ENCODE measurements at regions not wholly inside any gene's neighbourhood (a gene's known extent, or its start where the extent isn't known, plus 50 kb on each side); places are given as distances from the start of the nearest gene placed in this dataset.
"Not testable (repeated sequence)": the region's sequence is repeated elsewhere in the genome, so short reads cannot be mapped to it uniquely, and the experiment has no call there.

- H3K4me1 ChIP-seq; H3K9me3 ChIP-seq; in situ Hi-C loops (cut with MboI; ENCODE audit: low sequenced_read_pairs); DNase-seq (ENCODE audit: low spot score in 2 of 2); H3K27me3 ChIP-seq (ENCODE audit: low read depth); H3K36me3 ChIP-seq (replicated peaks); H3K4me3 ChIP-seq: not testable (repeated sequence)
Observed at GRCh38 chr22:23464796-23465195, 115.3 kb downstream of the IGLL1 start.

GRCh38 chr22:23460517-23461031, 119.5 kb downstream of the IGLL1 start:
- H3K4me3 ChIP-seq; H3K9me3 ChIP-seq; H3K4me1 ChIP-seq; DNase-seq (ENCODE audit: low spot score in 2 of 2); H3K27me3 ChIP-seq (ENCODE audit: low read depth); H3K36me3 ChIP-seq (replicated peaks); in situ Hi-C loops (cut with MboI; ENCODE audit: low sequenced_read_pairs): not testable (repeated sequence)

DNA sequence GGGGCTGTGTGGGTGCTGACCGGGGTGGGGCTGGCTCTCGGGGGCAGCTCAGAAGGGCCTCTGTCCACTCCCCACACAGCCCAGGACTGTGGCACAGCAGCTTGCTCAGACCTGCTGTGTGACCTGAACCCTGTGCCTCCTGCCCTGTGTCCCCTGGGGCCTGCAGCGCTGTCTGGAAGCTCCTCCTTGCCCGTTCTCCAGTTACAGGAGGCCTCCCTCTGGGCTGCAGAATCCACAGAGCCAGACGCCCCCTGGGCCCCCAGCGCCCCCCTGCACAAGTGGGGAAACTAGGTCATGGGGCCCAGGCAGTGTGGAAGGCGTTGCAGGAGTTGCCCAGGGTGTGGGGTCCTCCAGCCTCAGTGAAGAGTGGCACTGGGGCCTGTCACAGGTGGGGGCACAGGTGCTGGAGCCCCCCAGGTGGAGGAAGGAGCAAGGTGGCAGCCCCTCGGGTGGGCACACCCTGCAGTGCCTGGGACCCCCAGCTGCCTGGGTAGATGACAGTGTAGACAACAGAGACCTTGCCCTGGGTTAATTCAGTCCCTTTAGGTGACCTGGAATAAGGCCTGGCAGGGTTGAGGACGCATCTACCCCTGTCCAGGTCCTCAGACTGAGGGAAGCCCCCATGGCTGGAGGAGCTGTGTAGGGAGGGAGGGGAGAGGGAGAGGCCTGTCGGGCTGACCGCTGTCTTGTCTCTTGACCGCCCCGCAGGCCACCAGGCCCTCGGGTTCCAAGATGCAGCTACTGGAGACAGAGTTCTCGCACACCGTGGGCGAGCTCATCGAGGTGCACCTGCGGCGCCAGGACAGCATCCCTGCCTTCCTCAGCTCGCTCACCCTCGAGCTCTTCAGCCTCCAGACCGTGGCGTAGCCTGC, 120.2 kb downstream of the IGLL1 start:
- H3K4me3 ChIP-seq; DNase-seq (ENCODE audit: low spot score in 2 of 2); H3K4me1 ChIP-seq; H3K36me3 ChIP-seq (replicated peaks); H3K9me3 ChIP-seq; in situ Hi-C loops (cut with MboI; ENCODE audit: low sequenced_read_pairs); H3K27me3 ChIP-seq (ENCODE audit: low read depth): not testable (repeated sequence)

DNA sequence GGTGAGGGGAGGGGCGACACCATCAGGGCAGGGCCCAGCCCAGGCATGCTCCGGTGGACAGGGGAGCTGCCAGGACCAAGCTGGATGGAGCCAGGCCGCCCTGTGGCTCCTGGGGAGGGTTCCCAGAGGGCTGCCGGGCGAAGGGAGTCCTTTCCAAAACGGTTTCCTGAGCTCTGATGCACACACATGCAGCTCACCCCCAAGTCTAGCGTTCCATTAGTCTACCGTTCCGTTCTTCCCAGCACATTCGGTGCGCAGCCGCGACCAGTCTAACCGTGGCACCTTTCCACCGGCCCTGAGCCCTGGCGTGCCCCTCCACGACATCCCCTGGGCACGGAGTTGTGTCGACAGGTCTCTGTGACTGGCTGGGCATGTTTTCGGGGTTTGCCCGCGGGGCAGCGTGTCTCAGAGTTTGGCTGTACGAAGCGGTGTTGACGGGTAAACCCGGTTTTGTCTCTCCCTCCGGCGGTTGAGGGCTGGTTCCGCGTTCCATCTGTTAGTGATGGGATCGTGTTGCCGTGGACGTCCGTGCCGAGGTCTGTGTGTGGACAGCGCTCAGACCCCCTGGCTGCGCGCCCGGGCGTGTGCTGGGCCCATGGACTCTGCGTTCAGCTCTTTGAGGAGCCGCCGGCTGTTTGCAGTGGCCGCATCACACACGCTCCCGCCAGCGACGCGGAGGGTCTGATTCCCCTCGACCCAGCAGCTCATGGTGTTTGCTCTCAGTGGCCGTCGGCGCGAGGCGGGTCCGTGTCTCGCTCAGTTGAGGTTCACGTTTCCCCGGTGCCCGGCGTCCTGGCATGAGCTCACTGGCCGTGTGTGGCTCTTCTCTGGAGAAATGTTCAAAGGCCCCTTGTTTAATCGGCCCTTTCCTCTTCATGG, 121.2 kb downstream of the IGLL1 start:
- Histone ChIP-seq H3K9me3 (no peaks in the 10 kb centered on the region), H3K4me1 (no peaks in the 10 kb centered on the region), H3K27me3 (ENCODE audit: low read depth) (no peaks in the 10 kb centered on the region), H3K36me3 (replicated peaks) (no peaks in the 10 kb centered on the region), H3K4me3 (no peak overlapping the region)
- DNase-seq (ENCODE audit: low spot score in 2 of 2) = no peak
- in situ Hi-C loops (cut with MboI; ENCODE audit: low sequenced_read_pairs) = no loop called here

- no peak for DNase-seq (ENCODE audit: low spot score in 2 of 2)
- no peaks in the 10 kb centered on the region for H3K4me1 ChIP-seq
- no peak overlapping the region for H3K4me3 ChIP-seq
- in situ Hi-C loops (cut with MboI; ENCODE audit: low sequenced_read_pairs) = no loop called here
- H3K36me3 ChIP-seq (replicated peaks) = no peaks in the 10 kb centered on the region
- no peaks in the 10 kb centered on the region for H3K9me3 ChIP-seq
- H3K27me3 ChIP-seq (ENCODE audit: low read depth) = no peaks in the 10 kb centered on the region
Observed at GRCh38 chr22:23457380-23457985, 122.6 kb downstream of the IGLL1 start.

GRCh38 chr22:23456666-23457379, 123.3 kb downstream of the IGLL1 start:
- H3K36me3 ChIP-seq (replicated peaks); DNase-seq (ENCODE audit: low spot score in 2 of 2); in situ Hi-C loops (cut with MboI; ENCODE audit: low sequenced_read_pairs); H3K9me3 ChIP-seq; H3K27me3 ChIP-seq (ENCODE audit: low read depth); H3K4me1 ChIP-seq; H3K4me3 ChIP-seq: not testable (repeated sequence)

GRCh38 chr22:23454345-23454744, 125.7 kb downstream of the IGLL1 start:
- H3K36me3 ChIP-seq (replicated peaks); H3K4me1 ChIP-seq; H3K9me3 ChIP-seq; H3K4me3 ChIP-seq; H3K27me3 ChIP-seq (ENCODE audit: low read depth); DNase-seq (ENCODE audit: low spot score in 2 of 2); in situ Hi-C loops (cut with MboI; ENCODE audit: low sequenced_read_pairs): not testable (repeated sequence)

DNA sequence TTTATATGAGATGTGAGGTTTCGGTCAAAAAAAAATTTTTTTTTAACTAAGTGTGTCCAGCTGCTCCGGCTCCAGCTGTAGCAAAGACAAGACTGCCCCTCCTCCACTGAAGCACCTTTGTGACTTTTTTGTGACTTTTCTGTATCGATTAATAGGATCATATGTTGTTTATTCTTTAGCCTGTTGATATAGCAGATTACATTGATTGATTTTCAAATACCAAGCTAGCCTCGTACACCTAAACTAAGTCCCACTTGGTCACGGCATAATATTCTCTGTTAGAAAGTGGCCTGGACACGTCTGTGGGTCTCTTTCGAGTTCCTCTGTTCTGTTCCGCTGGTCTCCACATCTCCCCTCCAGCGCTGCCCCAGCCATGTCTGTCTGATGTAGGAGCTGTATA, 126.8 kb downstream of the IGLL1 start:
- in situ Hi-C loops (cut with MboI; ENCODE audit: low sequenced_read_pairs) = no loop called here
- no peaks in the 10 kb centered on the region for H3K36me3 ChIP-seq (replicated peaks)
- no peaks in the 10 kb centered on the region for H3K4me1 ChIP-seq
- no peaks in the 10 kb centered on the region for H3K27me3 ChIP-seq (ENCODE audit: low read depth)
- H3K9me3 ChIP-seq = no peaks in the 10 kb centered on the region
- H3K4me3 ChIP-seq = no peak overlapping the region
- no peak for DNase-seq (ENCODE audit: low spot score in 2 of 2)

DNA sequence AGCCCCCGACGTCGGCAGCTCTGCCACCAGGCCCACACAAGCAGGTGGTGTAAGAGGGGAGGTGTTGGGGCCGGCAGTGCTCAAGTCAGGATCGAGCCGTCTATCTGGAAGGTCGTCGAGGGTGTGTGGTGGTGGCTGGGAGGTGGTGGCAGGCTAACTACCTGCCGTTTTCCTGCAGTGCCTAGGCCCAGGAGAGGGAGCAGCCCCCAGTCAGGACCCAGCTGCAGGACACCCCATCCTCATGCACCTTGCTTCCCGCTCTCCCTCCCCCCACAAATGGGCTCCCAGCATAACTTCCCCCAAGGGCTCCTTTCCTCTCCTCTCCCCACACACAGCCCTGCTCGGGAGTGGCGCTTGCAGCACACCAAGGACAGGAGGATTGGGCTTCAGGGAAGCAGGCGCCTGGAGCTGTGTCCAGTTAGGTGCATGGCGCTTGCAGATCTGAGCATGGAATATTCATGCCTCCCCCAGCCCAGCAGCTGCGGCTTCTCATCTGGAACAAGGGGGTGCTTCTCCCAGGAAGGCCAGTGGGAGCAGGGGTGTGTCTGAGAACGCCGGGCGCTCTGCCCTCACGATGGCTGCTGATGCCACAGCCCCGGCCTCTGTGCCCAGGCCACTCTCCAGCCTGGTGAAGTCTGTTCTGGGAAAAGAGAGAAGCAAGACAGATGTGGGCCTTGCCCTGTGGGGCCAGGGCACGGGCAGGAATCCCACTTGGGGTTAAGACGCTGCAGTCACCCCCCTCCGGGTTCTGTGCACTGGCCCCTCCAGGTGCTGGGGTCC, 127.7 kb downstream of the IGLL1 start:
- in situ Hi-C loops (cut with MboI; ENCODE audit: low sequenced_read_pairs) = no loop called here
- Histone ChIP-seq H3K9me3 (no peaks in the 10 kb centered on the region), H3K36me3 (replicated peaks) (no peaks in the 10 kb centered on the region), H3K27me3 (ENCODE audit: low read depth) (no peaks in the 10 kb centered on the region), H3K4me3 (no peak overlapping the region), H3K4me1 (no peaks in the 10 kb centered on the region)
- DNase-seq (ENCODE audit: low spot score in 2 of 2) = no peak

- H3K4me3 ChIP-seq; H3K36me3 ChIP-seq (replicated peaks); DNase-seq (ENCODE audit: low spot score in 2 of 2); H3K9me3 ChIP-seq; H3K4me1 ChIP-seq; H3K27me3 ChIP-seq (ENCODE audit: low read depth); in situ Hi-C loops (cut with MboI; ENCODE audit: low sequenced_read_pairs): not testable (repeated sequence)
Observed at GRCh38 chr22:23451452-23452230, 128.4 kb downstream of the IGLL1 start.

DNA sequence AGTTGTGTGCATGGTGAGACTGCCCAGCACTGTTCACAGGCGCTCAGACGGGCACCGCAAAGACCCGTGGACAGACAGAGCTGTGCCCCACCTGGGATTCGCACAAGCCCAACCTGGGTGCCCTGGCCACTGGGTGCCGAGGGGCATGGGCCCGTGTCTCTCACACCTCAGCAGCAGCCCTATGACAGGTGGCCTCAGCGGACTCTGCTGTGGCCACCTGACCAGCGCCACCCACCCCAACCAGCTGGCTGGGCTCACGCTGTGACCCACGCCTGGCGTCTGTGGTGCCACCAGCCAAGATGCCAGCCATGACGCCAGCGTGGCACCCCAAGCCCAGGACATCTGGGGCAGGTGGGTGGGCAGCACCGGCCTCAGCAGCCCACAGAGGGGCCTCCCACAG, 129.3 kb downstream of the IGLL1 start:
- H3K9me3 ChIP-seq; in situ Hi-C loops (cut with MboI; ENCODE audit: low sequenced_read_pairs); H3K4me3 ChIP-seq; H3K27me3 ChIP-seq (ENCODE audit: low read depth); H3K4me1 ChIP-seq; DNase-seq (ENCODE audit: low spot score in 2 of 2); H3K36me3 ChIP-seq (replicated peaks): not testable (repeated sequence)

GRCh38 chr22:23450434-23450795, 129.7 kb downstream of the IGLL1 start:
- H3K4me1 ChIP-seq = no peaks in the 10 kb centered on the region
- H3K4me3 ChIP-seq = no peak overlapping the region
- no peaks in the 10 kb centered on the region for H3K9me3 ChIP-seq
- in situ Hi-C loops (cut with MboI; ENCODE audit: low sequenced_read_pairs) = no loop called here
- H3K27me3 ChIP-seq (ENCODE audit: low read depth) = no peaks in the 10 kb centered on the region
- no peaks in the 10 kb centered on the region for H3K36me3 ChIP-seq (replicated peaks)
- DNase-seq (ENCODE audit: low spot score in 2 of 2) = no peak

Data from HAP-1 (cell line).